H9 (cell line): ENCODE measurements at regions not wholly inside any gene's neighbourhood (a gene's known extent, or its start where the extent isn't known, plus 50 kb on each side); places are given as distances from the start of the nearest gene placed in this dataset.

Experiments used
- DNase-seq: peaks from one replicate; pipeline ENCODE4 v3.0.0-alpha.2; 2017
- H2AFZ ChIP-seq: one replicate; pipeline ENCODE4 v1.6.1; 2013; ENCODE audit warnings: mild to moderate bottlenecking, low read length, control low read depth, moderate library complexity
- H2AK5ac ChIP-seq: 2 replicates; pipeline ENCODE4 v1.6.1; 2013; ENCODE audit warnings: low read length, control low read depth, mixed read lengths; ENCODE audit not compliant: insufficient read length
- H2BK120ac ChIP-seq: one replicate; pipeline ENCODE4 v1.6.1; 2013; ENCODE audit warnings: low read depth, mild to moderate bottlenecking, low read length, control low read depth, inconsistent platforms; ENCODE audit not compliant: poor library complexity, severe bottlenecking
- H2BK12ac ChIP-seq: 2 replicates; pipeline ENCODE4 v1.6.1; 2013; ENCODE audit warnings: low read length, control low read depth, mixed read lengths, low read depth; ENCODE audit not compliant: insufficient read length
- H2BK15ac ChIP-seq: 2 replicates; pipeline ENCODE4 v1.6.1; 2013; ENCODE audit warnings: low read depth, low read length, control low read depth
- H2BK20ac ChIP-seq: one replicate; pipeline ENCODE4 v1.6.1; 2013; ENCODE audit warnings: low read depth, mild to moderate bottlenecking, low read length, control low read depth, inconsistent platforms; ENCODE audit not compliant: poor library complexity, severe bottlenecking
- H2BK5ac ChIP-seq: 2 replicates; pipeline ENCODE4 v1.6.1; 2013; ENCODE audit warnings: low read length, control low read depth, mixed read lengths; ENCODE audit not compliant: insufficient read length
- H3K14ac ChIP-seq: 2 replicates; pipeline ENCODE4 v1.6.1; 2013; ENCODE audit warnings: low read length, control low read depth; ENCODE audit not compliant: insufficient read depth
- H3K18ac ChIP-seq: 2 replicates; pipeline ENCODE4 v1.6.1; 2013; ENCODE audit warnings: low read depth, mild to moderate bottlenecking, mixed read lengths, low read length, control low read depth; ENCODE audit not compliant: insufficient read length
- H3K23ac ChIP-seq: 2 replicates; pipeline ENCODE4 v1.6.1; 2013; ENCODE audit warnings: low read length, control low read depth, mixed read lengths, low read depth; ENCODE audit not compliant: insufficient read length
- H3K23me2 ChIP-seq: 2 replicates; pipeline ENCODE4 v1.6.1; 2013; ENCODE audit warnings: low read depth, mild to moderate bottlenecking, mixed read lengths, low read length, control low read depth; ENCODE audit not compliant: insufficient read length, poor library complexity, severe bottlenecking
- H3K27ac ChIP-seq: 2 replicates; pipeline ENCODE4 v1.5.1; 2013; ENCODE audit warnings: low read length, control low read depth, mixed read lengths, low read depth; ENCODE audit not compliant: insufficient read length
- H3K27me3 ChIP-seq: 2 replicates; pipeline ENCODE4 v1.6.1; 2013; ENCODE audit warnings: low read length, control low read depth, inconsistent platforms; ENCODE audit not compliant: insufficient read depth
- H3K4ac ChIP-seq: 2 replicates; pipeline ENCODE4 v1.6.1; 2013; ENCODE audit warnings: low read depth, mild to moderate bottlenecking, control low read depth, inconsistent platforms, low read length, moderate library complexity
- H3K4me1 ChIP-seq: 2 replicates; pipeline ENCODE4 v1.6.1; 2013; ENCODE audit warnings: low read length, control low read depth, inconsistent platforms; ENCODE audit not compliant: insufficient read depth
- H3K4me2 ChIP-seq: 2 replicates; pipeline ENCODE4 v1.6.1; 2013; ENCODE audit warnings: low read length, control low read depth, mixed read lengths; ENCODE audit not compliant: insufficient read length, insufficient read depth
- H3K56ac ChIP-seq: 2 replicates; pipeline ENCODE4 v1.6.1; 2013; ENCODE audit warnings: low read depth, mild to moderate bottlenecking, mixed read lengths, low read length, control low read depth; ENCODE audit not compliant: insufficient read length
- H3K79me1 ChIP-seq: 2 replicates; pipeline ENCODE4 v1.6.1; 2013; ENCODE audit warnings: low read depth, mild to moderate bottlenecking, moderate library complexity, low read length, control low read depth, inconsistent platforms; ENCODE audit not compliant: insufficient read depth, poor library complexity, severe bottlenecking
- H3K79me2 ChIP-seq: 2 replicates; pipeline ENCODE4 v1.6.1; 2013; ENCODE audit warnings: low read length, control low read depth, inconsistent platforms; ENCODE audit not compliant: insufficient read depth
- H3K9ac ChIP-seq: 2 replicates; pipeline ENCODE4 v1.6.1; 2013; ENCODE audit warnings: low read length, control low read depth, mixed read lengths; ENCODE audit not compliant: insufficient read length; ENCODE audit errors: extremely low read depth
- H3K9me3 ChIP-seq: one replicate; pipeline ENCODE4 v1.6.1; 2013; ENCODE audit warnings: low read depth, low read length, inconsistent platforms; ENCODE audit not compliant: control insufficient read depth
- H3T11ph ChIP-seq: one replicate; pipeline ENCODE4 v1.6.1; 2013; ENCODE audit warnings: mild to moderate bottlenecking, low read length, control low read depth, inconsistent platforms
- H4K20me1 ChIP-seq: one replicate; pipeline ENCODE4 v1.6.1; 2013; ENCODE audit not compliant: control insufficient read depth, insufficient read length, insufficient read depth
- H4K5ac ChIP-seq: 2 replicates; pipeline ENCODE4 v1.6.1; 2013; ENCODE audit warnings: low read depth, mild to moderate bottlenecking, mixed read lengths, low read length, control low read depth; ENCODE audit not compliant: insufficient read length
- H4K8ac ChIP-seq: replicated peaks from 2 replicates; pipeline ENCODE4 v1.6.1; 2013; ENCODE audit warnings: low read length, control low read depth, mixed read lengths, low read depth; ENCODE audit not compliant: insufficient read length
- H4K91ac ChIP-seq: 2 replicates; pipeline ENCODE4 v1.6.1; 2013; ENCODE audit warnings: low read depth, mild to moderate bottlenecking, moderate library complexity, mixed read lengths, low read length, control low read depth; ENCODE audit not compliant: insufficient read length
- H3K27ac Mint-ChIP-seq, 3 experiments: 2 replicates in 2 of 3; 3 replicates in 1 of 3; pipeline ENCODE4 v1.8.0; 2020 to 2021; ENCODE audit warnings: mixed read lengths in 3 of 3, mild to moderate bottlenecking in 1 of 3, moderate library complexity in 1 of 3
- H3K27me3 Mint-ChIP-seq: 2 replicates; pipeline ENCODE4 v1.8.0; 2021; ENCODE audit warnings: low read depth, mild to moderate bottlenecking, moderate library complexity, mixed read lengths
- H3K36me3 Mint-ChIP-seq, 3 experiments: 2 replicates in 2 of 3; 3 replicates in 1 of 3; pipeline ENCODE4 v1.8.0; 2020 to 2021; ENCODE audit warnings: low read depth in 3 of 3, mixed read lengths in 3 of 3; ENCODE audit not compliant: insufficient read depth in 1 of 3
- H3K4me1 Mint-ChIP-seq, 2 experiments: 2 replicates each; pipeline ENCODE4 v1.8.0; 2020; ENCODE audit warnings: mixed read lengths in 2 of 2
- H3K4me3 Mint-ChIP-seq, 2 experiments: 2 replicates in 1 of 2; 3 replicates in 1 of 2; pipeline ENCODE4 v1.8.0; 2020 to 2021; ENCODE audit warnings: mild to moderate bottlenecking in 2 of 2, mixed read lengths in 2 of 2, moderate library complexity in 1 of 2
- H3K9me3 Mint-ChIP-seq, 2 experiments: 2 replicates in 1 of 2; 3 replicates in 1 of 2; pipeline ENCODE4 v1.8.0; 2020; ENCODE audit warnings: mild to moderate bottlenecking in 2 of 2, mixed read lengths in 2 of 2, moderate library complexity in 1 of 2
- CTCF ChIP-seq: fragments of 200-600 bp; sonication (generic); conservative IDR thresholded peaks from 3 replicates; pipeline ENCODE4 v1.8.0; 2021; ENCODE audit warnings: antibody characterized with exemption, mild to moderate bottlenecking
- WGBS: extraction: QIAGEN DNeasy Blood & Tissue Kit; methylation state at CpG from one replicate; pipeline ENCODE4 v1.1.7; 2013; ENCODE audit warnings: missing lambda C conversion rate, low lambda C conversion rate, mixed read lengths; ENCODE audit not compliant: insufficient read length; ENCODE audit errors: extremely low coverage; 5-methylcytosine and 5-hydroxymethylcytosine counted together

DNA sequence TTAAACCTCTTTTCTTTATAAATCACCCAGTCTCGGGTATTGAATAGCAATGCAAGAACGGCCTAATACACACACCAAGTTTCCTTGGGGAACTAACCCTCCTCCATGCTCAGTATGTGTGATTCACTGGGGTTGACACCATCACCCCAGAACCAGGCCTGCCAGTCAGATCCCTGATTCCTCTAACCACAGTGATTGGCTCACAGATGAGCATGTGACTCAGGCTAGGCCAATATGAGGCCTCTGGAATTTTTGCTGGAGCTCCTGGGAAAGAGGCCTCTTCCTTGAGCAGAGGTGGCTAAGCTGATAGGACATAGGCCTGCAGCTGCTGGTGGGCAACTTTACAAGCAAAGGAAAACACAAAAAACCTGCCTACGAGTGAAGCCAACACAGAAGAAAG, 74.7 kb upstream of the ZBTB40 start:
- H3K27me3 ChIP-seq: no peaks in the 10 kb centered on the region
- no peak for DNase-seq
- H3K27ac Mint-ChIP-seq: peak overlapping the region in 1 of 3 experiments; percentile 19; a peak in 1 of 7 replicates

More for the DNA sequence above, 74.7 kb upstream of the ZBTB40 start:
- Histone ChIP-seq H3K23ac (no peak overlapping the region), H3K9me3 (no peaks in the 10 kb centered on the region), H3K9ac (no peak overlapping the region), H2BK5ac (no peak overlapping the region), H3T11ph (no peak overlapping the region), H3K27ac (no peak overlapping the region), H3K18ac (no peak overlapping the region), H3K79me2 (no peaks in the 10 kb centered on the region), H3K4me1 (no peaks in the 10 kb centered on the region; the same call in 1 of the 2 replicates), H3K23me2 (no peaks in the 10 kb centered on the region), H2BK12ac (no peak overlapping the region), H2BK20ac (no peak overlapping the region), H4K5ac (no peak overlapping the region), H2BK15ac (no peak overlapping the region), H3K4me2 (no peak overlapping the region), H4K91ac (no peak overlapping the region), H3K4ac (no peak overlapping the region), H3K14ac (no peak overlapping the region), H4K20me1 (no peaks in the 10 kb centered on the region), H2AK5ac (no peak overlapping the region), H3K79me1 (no peaks in the 10 kb centered on the region), H3K56ac (no peak overlapping the region), H2AFZ (no peak overlapping the region), H4K8ac (no peak overlapping the region), H2BK120ac (no peak overlapping the region)
- peaks cover 20 to 30% of the 10 kb centered on the region in 2 experiments for H3K4me1 Mint-ChIP-seq
- peaks cover 7 to 9% of the 10 kb centered on the region in 2 experiments for H3K9me3 Mint-ChIP-seq
- no peak overlapping the region for H3K4me3 Mint-ChIP-seq
- no peak for TF ChIP-seq CTCF
- peaks cover 2% of the 10 kb centered on the region for H3K27me3 Mint-ChIP-seq
- peaks cover 0 to 5% (median 2%) of the 10 kb centered on the region in 3 experiments; a peak in 2 of 7 replicates for H3K36me3 Mint-ChIP-seq
- WGBS: no CpG with 5 or more reads among the region's 3 CpGs
